Liver (tissue), 7 donors: ENCODE measurements at regions not wholly inside any gene's neighbourhood (a gene's known extent, or its start where the extent isn't known, plus 50 kb on each side); places are given as distances from the start of the nearest gene placed in this dataset.

Experiments
- DNase-seq: peaks from one replicate; pipeline ENCODE4 v3.0.0-alpha.2; 2017; ENCODE audit warnings: low spot score
- H3K27ac ChIP-seq, 2 donors: one replicate each; pipeline ENCODE4 v1.7.0; 2013; ENCODE audit warnings: inconsistent platforms in 2 of 2, low read length in 2 of 2, control low read depth in 1 of 2, low read depth in 1 of 2, mild to moderate bottlenecking in 1 of 2
- H3K27me3 ChIP-seq, 4 donors: one replicate each; pipeline versions ENCODE4 v1.6.1 to v1.7.0; 2013; ENCODE audit warnings: low read length in 3 of 4, inconsistent platforms in 1 of 4, mild to moderate bottlenecking in 1 of 4, moderate library complexity in 1 of 4; ENCODE audit not compliant: control insufficient read depth in 4 of 4, insufficient read depth in 4 of 4
- H3K36me3 ChIP-seq, 4 donors: one replicate each; pipeline versions ENCODE4 v1.6.1 to v1.7.0; 2013; ENCODE audit warnings: low read length in 3 of 4, mild to moderate bottlenecking in 3 of 4, low read depth in 1 of 4, moderate library complexity in 1 of 4; ENCODE audit not compliant: control insufficient read depth in 4 of 4, insufficient read depth in 3 of 4
- H3K4me1 ChIP-seq, 4 donors: one replicate each; pipeline versions ENCODE4 v1.6.1 to v1.7.0; 2013; ENCODE audit warnings: low read length in 3 of 4, mild to moderate bottlenecking in 3 of 4, moderate library complexity in 1 of 4; ENCODE audit not compliant: control insufficient read depth in 4 of 4, insufficient read depth in 4 of 4
- H3K4me3 ChIP-seq, 3 donors: one replicate each; pipeline versions ENCODE4 v1.6.1 to v1.7.0; 2013; ENCODE audit warnings: low read length in 3 of 3, control low read depth in 1 of 3, low read depth in 1 of 3, mild to moderate bottlenecking in 1 of 3
- H3K9ac ChIP-seq, 2 donors: one replicate each; pipeline ENCODE4 v1.7.0; 2013; ENCODE audit warnings: low read length in 2 of 2, mild to moderate bottlenecking in 2 of 2, moderate library complexity in 2 of 2, control low read depth in 1 of 2, low read depth in 1 of 2
- H3K9me3 ChIP-seq, 4 donors: one replicate each; pipeline versions ENCODE4 v1.6.1 to v1.7.0; 2013; ENCODE audit warnings: low read length in 3 of 4; ENCODE audit not compliant: control insufficient read depth in 4 of 4
- ATF3 ChIP-seq: IDR thresholded peaks from 2 replicates; pipeline ENCODE4 v1.6.1; 2016; ENCODE audit warnings: antibody characterized with exemption
- EGR1 ChIP-seq, 2 donors: IDR thresholded peaks; 2 replicates each; pipeline ENCODE4 v1.6.1; 2016 to 2018; ENCODE audit warnings: antibody characterized with exemption in 2 of 2, low read depth in 2 of 2
- FOXA1 ChIP-seq: IDR thresholded peaks from 2 replicates; pipeline ENCODE4 v1.6.1; 2016; ENCODE audit warnings: antibody characterized with exemption
- FOXA2 ChIP-seq: IDR thresholded peaks from 2 replicates; pipeline ENCODE4 v1.6.1; 2016; ENCODE audit warnings: antibody characterized with exemption
- HNF4G ChIP-seq: IDR thresholded peaks from 2 replicates; pipeline ENCODE4 v1.6.1; 2016; ENCODE audit warnings: antibody characterized with exemption
- JUND ChIP-seq, 2 donors: IDR thresholded peaks; 2 replicates each; pipeline ENCODE4 v1.6.1; 2016; ENCODE audit warnings: antibody characterized with exemption in 2 of 2
- MAX ChIP-seq: IDR thresholded peaks from 2 replicates; pipeline ENCODE4 v1.6.1; 2016; ENCODE audit warnings: antibody characterized with exemption
- NR2F2 ChIP-seq: IDR thresholded peaks from 2 replicates; pipeline ENCODE4 v1.6.1; 2016; ENCODE audit warnings: antibody characterized with exemption
- RAD21 ChIP-seq, 2 donors: IDR thresholded peaks; 2 replicates each; pipeline ENCODE4 v1.6.1; 2016; ENCODE audit warnings: antibody characterized with exemption in 2 of 2, mild to moderate bottlenecking in 2 of 2
- REST ChIP-seq: IDR thresholded peaks from 2 replicates; pipeline ENCODE4 v1.6.1; 2016; ENCODE audit warnings: antibody characterized with exemption, mild to moderate bottlenecking
- RXRA ChIP-seq, 2 donors: IDR thresholded peaks; 2 replicates each; pipeline ENCODE4 v1.6.1; 2017 to 2018; ENCODE audit warnings: antibody characterized with exemption in 2 of 2, mild to moderate bottlenecking in 1 of 2
- WGBS: extraction: QIAGEN DNeasy Blood & Tissue Kit; methylation state at CpG from one replicate; pipeline ENCODE4 v1.1.7; 2013; 5-methylcytosine and 5-hydroxymethylcytosine counted together
- donor health status: healthy.
- donor health status: healthy.
- donor health status: healthy.
- donor health status: healthy.

GRCh38 chr1:117678246-117678977, 72.6 kb downstream of the TENT5C start:
- H3K4me3 ChIP-seq: no peak overlapping the region
- WGBS: 81% methylated on average over 5 of the region's 5 CpGs
- H3K27me3 ChIP-seq: no peaks in the 10 kb centered on the region
- DNase-seq: no peak
- no peak overlapping the region for H3K9ac ChIP-seq
- H3K27ac ChIP-seq: no peak overlapping the region
- H3K36me3 ChIP-seq: no peaks in the 10 kb centered on the region
- H3K9me3 ChIP-seq: no peaks in the 10 kb centered on the region
- TF ChIP-seq MAX (no peak), NR2F2 (peak; percentile 24), ATF3 (no peak), EGR1 (IDR thresholded peaks at IDR 0.05; ENCODE audit: low read depth in 2 of 2) (no peak), FOXA2 (no peak), REST (no peak)
- no peaks in the 10 kb centered on the region for H3K4me1 ChIP-seq

GRCh38 chr1:117679299-117679698, 73.5 kb downstream of the TENT5C start:
- H3K4me3 ChIP-seq: no peak overlapping the region
- H3K27me3 ChIP-seq: no peaks in the 10 kb centered on the region
- H3K36me3 ChIP-seq: no peaks in the 10 kb centered on the region
- 81% methylated on average over 3 of the region's 3 CpGs for WGBS
- H3K4me1 ChIP-seq: no peaks in the 10 kb centered on the region
- H3K27ac ChIP-seq: no peak overlapping the region
- no peak for DNase-seq
- no peak overlapping the region for H3K9ac ChIP-seq
- TF ChIP-seq JUND (IDR thresholded peaks at IDR 0.05): no peak
- TF ChIP-seq REST: no peak
- no peak for TF ChIP-seq ATF3
- TF ChIP-seq FOXA2: no peak
- TF ChIP-seq HNF4G: no peak
- no peak for TF ChIP-seq NR2F2
- TF ChIP-seq FOXA1: no peak
- no peak for TF ChIP-seq RXRA (IDR thresholded peaks at IDR 0.05)
- TF ChIP-seq MAX: no peak
- TF ChIP-seq RAD21 (IDR thresholded peaks at IDR 0.05): no peak
- H3K9me3 ChIP-seq: no peaks in the 10 kb centered on the region
